Progenitor cell of endocrine pancreas (in vitro differentiated cells): ENCODE measurements at regions not wholly inside any gene's neighbourhood (a gene's known extent, or its start where the extent isn't known, plus 50 kb on each side); places are given as distances from the start of the nearest gene placed in this dataset.

Experiments
- DNase-seq: peaks from one replicate; pipeline ENCODE4 v3.0.0; 2021; ENCODE audit warnings: low spot score; ENCODE audit not compliant: unreplicated experiment
- H3K27ac Mint-ChIP-seq: 2 replicates; pipeline ENCODE4 v1.8.0; 2021; ENCODE audit warnings: mild to moderate bottlenecking, moderate library complexity, mixed read lengths
- H3K27me3 Mint-ChIP-seq: 2 replicates; pipeline ENCODE4 v1.8.0; 2021; ENCODE audit warnings: mixed read lengths
- H3K36me3 Mint-ChIP-seq: 2 replicates; pipeline ENCODE4 v1.8.0; 2022; ENCODE audit warnings: mixed read lengths; ENCODE audit not compliant: insufficient read depth
- H3K4me1 Mint-ChIP-seq: 2 replicates; pipeline ENCODE4 v1.8.0; 2021; ENCODE audit warnings: low read depth, mixed read lengths
- H3K4me3 Mint-ChIP-seq: 2 replicates; pipeline ENCODE4 v1.8.0; 2021; ENCODE audit warnings: low read depth, mild to moderate bottlenecking, moderate library complexity, mixed read lengths
- H3K9me3 Mint-ChIP-seq: 2 replicates; pipeline ENCODE4 v1.8.0; 2021; ENCODE audit warnings: low read depth, mixed read lengths
- CTCF ChIP-seq: fragments of 200-600 bp; sonication (generic); IDR thresholded peaks from one replicate; pipeline ENCODE4 v1.5.0; 2021; ENCODE audit warnings: antibody characterized with exemption, mild to moderate bottlenecking; ENCODE audit not compliant: unreplicated experiment

- H3K27ac Mint-ChIP-seq, result no peak overlapping the region
- no peak for DNase-seq
- H3K27me3 Mint-ChIP-seq, result no peaks in the 10 kb centered on the region
- TF ChIP-seq CTCF, result no peak
- no peaks in the 10 kb centered on the region for H3K36me3 Mint-ChIP-seq
- H3K4me3 Mint-ChIP-seq, result no peak overlapping the region
- no peaks in the 10 kb centered on the region for H3K9me3 Mint-ChIP-seq
- H3K4me1 Mint-ChIP-seq, result peaks cover 37% of the 10 kb centered on the region
These were observed 455.3 kb downstream of the KCTD8 start for GRCh38 chr4:43993196-43993902.

- Mint-ChIP-seq H3K9me3 (no peaks in the 10 kb centered on the region), H3K27me3 (no peaks in the 10 kb centered on the region), H3K4me1 (peaks cover 12% of the 10 kb centered on the region), H3K4me3 (no peak overlapping the region), H3K36me3 (no peaks in the 10 kb centered on the region), H3K27ac (no peak overlapping the region)
- no peak for TF ChIP-seq CTCF
- DNase-seq, result no peak
These were observed 448.9 kb downstream of the KCTD8 start for GRCh38 chr4:43999669-44000068.

- Mint-ChIP-seq H3K4me1 (peaks cover 12% of the 10 kb centered on the region), H3K9me3 (no peaks in the 10 kb centered on the region), H3K4me3 (no peak overlapping the region), H3K27me3 (no peaks in the 10 kb centered on the region), H3K36me3 (no peaks in the 10 kb centered on the region), H3K27ac (no peak overlapping the region)
- DNase-seq, result no peak
- TF ChIP-seq CTCF, result no peak
These were observed 446.2 kb downstream of the KCTD8 start for GRCh38 chr4:44002368-44002767.

DNA sequence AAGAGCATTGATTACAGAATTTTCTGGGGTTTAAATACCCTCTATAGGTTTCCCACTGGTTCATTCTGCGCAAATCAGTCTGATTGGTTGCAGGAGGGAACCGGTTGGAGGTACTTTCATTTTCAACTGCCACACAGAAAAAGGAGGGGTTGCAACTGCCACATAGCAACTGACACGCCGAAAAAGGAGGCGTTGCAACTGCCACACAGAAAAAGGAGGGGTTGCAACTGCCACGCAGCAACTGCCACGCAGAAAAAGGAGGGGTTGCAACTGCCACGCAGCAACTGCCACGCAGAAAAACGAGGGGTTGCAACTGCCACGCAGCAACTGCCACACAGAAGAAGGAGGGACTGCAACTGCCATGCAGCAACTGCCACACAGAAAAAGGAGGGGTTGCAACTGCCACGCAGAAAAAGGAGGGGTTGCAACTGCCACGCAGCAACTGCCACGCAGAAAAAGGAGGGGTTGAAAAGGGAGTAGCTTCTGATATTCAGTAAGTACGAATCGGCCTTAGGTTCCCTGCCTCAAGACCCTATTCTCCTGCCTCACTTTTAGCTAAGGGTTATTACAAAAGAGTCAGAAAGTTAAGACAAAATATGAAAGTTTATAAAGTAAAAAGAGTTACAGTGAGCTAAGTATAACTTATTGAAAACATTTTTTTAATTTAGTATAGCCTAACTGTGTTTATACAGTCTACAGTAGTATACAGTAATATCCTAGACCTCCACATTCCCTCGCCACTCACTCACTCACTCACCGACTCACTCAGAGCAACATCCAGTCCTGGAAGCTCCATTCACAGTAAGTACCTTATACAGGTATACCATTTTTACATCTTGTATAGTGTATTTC, 431.8 kb downstream of the KCTD8 start:
- H3K27me3 Mint-ChIP-seq, result no peaks in the 10 kb centered on the region
- TF ChIP-seq CTCF, result no peak

DNA sequence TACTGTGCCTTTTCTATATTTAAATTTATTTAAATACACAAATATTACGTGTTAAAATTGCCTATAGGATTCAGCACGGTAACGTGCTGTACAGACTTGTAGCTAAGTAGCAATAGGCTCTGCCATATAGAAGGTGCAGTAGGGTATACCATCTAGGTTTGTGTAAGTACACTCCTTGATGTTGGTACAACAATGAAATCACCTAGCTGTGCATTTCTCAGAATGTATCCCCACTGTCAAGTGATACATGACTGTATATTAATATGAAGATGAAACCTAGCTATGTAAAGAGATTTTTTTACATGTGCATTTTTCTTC, 431.2 kb downstream of the KCTD8 start:
- H3K27ac Mint-ChIP-seq, result no peak overlapping the region
- DNase-seq, result no peak
- no peak for TF ChIP-seq CTCF
- H3K36me3 Mint-ChIP-seq, result no peaks in the 10 kb centered on the region
- H3K9me3 Mint-ChIP-seq, result peaks cover 10% of the 10 kb centered on the region
- no peaks in the 10 kb centered on the region for H3K4me1 Mint-ChIP-seq
- H3K4me3 Mint-ChIP-seq, result no peak overlapping the region
- no peaks in the 10 kb centered on the region for H3K27me3 Mint-ChIP-seq

More for the DNA sequence above, 431.8 kb downstream of the KCTD8 start:
- Mint-ChIP-seq H3K4me1 (no peaks in the 10 kb centered on the region), H3K36me3 (no peaks in the 10 kb centered on the region), H3K4me3 (no peak overlapping the region), H3K9me3 (peaks cover 10% of the 10 kb centered on the region), H3K27ac (no peak overlapping the region)
- DNase-seq, result no peak
